ENCODE measurements at regions not wholly inside any gene's neighbourhood (a gene's known extent, or its start where the extent isn't known, plus 50 kb on each side); places are given as distances from the start of the nearest gene placed in this dataset.
"Not testable (repeated sequence)": the region's sequence is repeated elsewhere in the genome, so short reads cannot be mapped to it uniquely, and the experiment has no call there.

DNA sequence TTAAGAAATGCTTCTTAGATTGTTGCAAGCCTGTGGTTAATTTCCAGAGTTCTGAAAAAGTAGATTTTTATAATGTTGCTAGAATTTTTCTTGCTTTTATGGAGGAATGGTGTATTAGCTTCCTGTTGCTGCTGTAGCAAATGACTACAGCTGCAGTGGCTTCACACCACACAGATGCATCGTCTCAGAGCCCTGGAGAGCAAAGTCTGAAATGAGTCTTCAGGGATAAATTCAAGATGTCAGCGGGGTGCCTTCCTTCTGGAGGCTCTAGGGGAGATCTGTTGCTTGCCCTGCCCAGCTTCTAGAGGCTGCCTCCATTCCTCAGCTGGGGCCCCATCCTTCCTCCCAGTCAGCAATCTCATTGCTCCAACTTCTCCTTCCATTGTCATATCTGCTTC lies 187.8 kb downstream of the ZNF516 start:
- no peak for DNase-seq

DNA sequence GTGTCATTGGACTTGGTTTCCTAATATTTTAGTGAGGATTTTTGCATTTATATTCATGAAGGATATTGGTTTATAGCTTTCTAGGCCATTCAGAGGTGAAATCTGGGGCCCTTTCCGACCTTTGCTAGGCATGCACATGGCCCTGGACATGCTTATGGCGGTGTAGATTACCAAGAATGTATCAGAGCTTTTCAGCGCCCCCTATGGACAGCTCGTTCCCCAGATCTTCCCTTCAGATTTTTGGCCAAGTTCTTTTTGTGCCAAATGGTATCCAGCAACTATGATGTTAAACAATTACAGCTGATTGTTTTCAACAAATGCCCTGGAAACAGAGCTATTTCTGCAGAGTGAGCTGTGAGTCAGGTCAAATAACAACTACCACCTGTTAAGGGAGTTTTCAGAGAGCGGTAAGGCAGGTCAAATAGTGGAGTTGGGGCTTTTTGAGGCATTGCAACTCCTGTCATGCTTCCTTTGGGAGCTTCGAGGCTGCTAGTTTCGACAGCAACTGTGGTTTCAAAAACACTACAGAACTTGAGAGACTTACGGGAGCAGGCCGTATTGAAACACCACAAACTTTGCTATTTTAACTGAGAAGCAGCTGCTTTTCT lies 188.3 kb downstream of the ZNF516 start:
- DNase-seq: no peak

DNA sequence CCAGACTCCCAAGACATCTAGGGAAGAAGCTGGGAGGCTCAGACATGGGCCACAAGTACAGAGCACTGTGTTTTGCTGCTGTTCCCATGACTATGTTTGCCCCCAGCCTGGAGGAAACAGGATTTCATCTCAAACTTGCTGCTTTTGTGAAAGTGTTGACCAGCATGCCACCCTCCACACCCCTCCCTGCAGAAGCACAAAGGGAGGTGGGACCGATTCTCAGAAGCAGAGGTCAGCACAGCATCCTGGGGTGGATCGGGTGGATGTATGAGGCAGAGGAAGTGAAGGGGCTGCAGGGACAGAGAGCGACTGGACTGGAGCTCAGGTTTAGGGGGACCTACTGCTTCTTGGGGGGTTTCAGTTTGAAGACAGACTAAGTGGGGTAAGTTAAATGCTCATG lies 209.2 kb downstream of the ZNF516 start:
- no peak for DNase-seq

DNA sequence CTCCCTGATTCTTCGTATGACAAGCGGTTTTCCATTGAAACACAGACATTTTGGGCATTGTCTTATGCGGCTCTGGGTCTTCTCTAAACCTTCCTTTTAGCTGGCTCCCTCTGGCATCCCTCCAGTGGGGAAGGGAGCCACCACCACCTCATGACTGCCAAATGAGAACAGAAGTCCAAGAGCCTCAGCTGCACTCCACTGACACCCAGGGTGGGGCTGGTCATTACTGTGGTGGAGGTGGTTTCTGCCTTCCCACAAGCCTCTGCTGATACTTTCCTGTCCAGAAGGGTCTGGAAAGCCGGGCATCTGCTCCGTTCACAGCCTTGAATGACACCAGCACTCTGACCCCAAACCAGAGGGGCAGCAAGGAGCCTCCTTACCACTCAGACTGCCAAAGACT lies 213.5 kb downstream of the ZNF516 start:
- DNase-seq: no peak

DNA sequence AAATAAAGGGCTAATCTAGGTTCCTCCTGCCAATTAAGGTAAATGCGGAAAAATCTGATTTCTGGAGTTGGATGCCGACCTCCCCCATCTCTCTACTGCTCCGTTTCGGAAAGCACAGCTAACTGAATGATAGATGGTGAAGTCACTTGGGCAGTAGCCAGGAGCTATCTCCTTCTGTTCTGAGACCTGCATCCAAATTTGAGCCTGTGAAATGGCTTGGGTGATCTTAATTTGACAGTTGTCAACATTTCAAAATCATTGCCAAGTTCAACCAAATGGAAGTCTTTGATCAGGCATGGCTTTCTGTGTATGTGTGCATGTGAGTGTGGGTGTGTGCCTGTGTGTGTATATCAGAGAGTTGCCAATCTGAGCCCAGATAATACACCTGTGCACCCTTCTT lies 217.2 kb downstream of the ZNF516 start:
- no peak for DNase-seq

DNA sequence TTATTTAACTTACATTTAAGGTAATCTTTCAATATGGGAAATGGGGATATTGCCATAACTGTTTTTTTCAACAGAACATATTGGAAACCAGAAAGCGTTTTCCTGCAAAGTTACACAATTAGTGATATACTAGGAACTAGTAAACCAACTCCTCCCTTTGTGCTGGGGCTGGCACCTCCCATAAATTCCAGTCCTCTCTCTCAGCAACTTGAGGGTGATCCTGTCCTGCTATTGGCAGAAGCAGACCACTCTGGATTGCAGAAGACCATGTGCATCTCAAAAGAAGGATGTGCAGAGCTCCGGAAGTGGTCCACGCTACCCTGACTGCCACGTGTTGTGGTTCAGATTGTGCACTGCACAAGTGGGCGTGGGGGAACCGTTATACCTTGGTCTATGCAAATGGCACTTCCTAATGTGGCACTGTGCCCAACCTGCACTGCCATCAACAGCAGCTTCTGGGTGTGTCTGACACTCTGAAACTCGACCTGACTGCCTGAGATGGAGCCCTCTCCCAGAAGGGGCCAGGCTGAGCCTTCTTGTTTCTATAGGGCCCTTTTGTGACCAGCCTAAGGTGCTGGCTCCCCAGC lies 219.2 kb downstream of the ZNF516 start:
- peak; percentile 61 for DNase-seq

DNA sequence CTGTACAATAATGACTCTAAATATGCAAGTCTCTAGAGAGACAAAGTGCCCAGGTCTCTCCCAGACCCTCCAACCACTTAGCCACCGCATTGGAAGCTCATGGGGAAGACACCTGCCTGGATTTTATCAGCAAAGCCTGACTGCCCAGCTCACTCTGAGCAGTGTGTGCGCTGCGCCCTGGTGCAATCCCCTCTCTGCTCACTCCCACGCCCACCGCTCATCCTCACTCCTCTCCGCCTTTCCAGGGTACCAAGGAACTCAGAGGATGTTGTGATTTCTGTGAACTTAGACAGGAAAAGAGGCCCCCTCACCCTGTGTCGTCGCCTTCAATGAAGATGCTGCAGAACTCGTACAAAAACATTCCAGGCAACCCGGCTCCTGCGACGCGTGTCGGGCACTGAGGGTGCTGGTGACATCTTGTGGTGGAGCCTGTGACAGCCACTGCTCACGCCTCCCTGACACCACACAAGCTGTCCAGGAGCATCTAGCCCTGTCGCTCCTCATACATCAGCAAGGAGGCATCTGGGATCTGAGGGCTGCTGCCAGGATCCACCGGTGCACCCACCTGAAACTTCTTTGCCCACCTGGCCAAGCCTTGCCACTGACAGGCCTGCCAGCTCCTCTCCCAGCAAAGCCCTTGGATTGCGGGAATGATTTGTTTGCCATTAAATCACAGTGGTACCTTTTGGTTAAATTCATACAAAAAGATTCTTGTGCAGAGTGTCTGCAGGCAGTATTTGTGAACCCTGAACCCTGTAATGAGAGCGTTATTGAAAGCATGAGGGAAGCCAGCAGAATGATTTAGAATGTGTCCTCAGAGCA lies 220.4 kb downstream of the ZNF516 start:
- no peak for DNase-seq

DNA sequence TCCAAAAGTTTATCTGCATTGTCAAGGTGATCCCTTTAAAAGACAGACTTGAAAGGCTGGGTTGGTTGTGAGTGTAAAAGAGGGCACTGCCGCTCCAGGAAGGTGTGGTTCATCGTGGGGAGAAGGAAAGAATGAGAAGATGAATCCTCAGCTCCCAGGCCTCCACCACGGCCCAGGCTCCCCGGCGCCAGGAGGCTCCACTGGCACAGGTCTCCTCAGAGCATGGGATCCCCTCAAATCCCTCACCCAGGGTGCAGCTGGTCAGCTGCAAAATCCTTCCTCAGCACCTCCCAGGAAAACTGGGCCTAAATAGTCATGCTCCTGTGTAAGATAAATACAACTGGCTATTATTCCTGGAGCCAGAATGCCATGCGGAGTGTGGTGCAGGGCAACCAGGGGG lies 221.1 kb downstream of the ZNF516 start:
- no peak for DNase-seq

DNA sequence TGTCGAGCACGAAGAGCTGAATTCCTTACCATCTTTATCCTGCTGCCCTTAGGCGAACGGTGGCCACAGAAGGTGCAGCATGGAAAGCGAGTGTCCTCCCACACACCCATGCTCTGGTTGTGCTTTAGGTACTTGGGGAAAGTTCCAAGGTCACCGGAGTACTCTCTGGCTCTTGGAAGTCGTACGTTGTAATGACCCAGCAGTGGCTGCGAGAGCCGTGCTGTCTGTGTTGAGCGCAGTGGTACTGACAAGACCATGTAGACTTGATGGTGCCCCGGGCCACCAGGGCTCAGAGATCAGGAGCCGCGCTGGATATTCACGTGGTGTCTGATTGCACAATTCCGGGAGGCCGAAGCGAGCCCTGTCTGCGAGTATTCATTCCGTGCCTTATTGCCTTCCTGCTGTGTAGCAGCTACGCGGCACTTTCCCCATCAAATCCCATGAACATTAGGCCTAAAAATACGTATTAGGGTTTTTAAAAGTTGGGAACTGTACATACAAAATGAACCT lies 222.0 kb downstream of the ZNF516 start:
- no peak for DNase-seq

DNA sequence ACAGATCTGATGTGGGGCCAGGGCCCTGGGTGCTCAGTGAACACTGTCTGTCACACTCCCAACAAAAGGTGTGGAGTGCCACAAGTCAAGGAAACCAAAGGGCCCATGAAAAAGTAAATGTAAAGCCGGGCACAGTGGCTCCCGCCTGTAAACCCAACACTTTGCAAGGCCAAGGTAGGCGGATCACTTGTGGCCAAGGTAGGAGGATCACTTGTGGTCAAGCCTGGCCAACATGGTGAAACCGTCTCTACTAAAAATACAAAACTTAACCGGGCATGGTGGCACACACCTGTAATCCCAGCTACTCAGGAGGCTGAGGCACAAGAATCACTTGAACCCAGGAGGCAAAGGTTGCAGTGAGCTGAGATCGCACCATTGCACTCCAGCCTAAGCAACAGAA lies 227.6 kb downstream of the ZNF516 start:
- DNase-seq: not testable (repeated sequence)

DNA sequence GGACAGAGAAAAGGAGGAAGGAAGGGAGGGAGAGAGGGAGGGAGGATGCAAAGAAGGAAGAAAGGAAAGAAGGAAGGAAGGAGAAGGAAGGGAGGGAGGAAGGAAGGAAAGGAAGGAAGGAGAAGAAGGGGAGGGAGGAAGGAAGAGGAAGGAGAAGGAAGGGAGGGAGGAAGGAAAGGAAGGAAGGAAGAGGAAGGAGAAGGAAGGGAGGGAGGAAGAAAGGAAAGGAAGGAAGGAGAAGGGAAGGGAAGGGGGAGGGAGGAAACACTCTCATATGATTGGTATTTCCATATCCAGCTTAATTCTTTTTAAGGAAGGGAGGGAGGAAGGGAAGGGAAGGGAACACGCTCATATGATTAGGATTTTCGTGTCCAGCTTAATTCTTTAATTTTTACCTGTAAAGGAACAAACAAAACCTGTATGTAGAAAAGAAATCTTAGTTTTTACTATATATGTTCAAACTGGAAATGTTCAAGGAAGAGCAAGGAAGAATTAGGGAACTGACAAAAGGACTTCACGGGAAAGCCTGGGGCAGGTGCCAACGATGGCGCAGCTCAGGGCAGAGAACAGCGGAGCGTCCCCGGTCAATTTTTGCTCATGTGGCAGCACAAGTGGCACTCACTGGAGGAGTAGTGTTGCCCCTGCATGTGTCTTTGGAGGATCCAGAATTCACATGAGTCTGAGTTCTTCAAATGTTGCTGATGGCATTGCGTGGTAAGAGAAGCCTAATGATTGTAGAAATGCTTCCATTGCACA lies 228.6 kb downstream of the ZNF516 start:
- no peak for DNase-seq

DNA sequence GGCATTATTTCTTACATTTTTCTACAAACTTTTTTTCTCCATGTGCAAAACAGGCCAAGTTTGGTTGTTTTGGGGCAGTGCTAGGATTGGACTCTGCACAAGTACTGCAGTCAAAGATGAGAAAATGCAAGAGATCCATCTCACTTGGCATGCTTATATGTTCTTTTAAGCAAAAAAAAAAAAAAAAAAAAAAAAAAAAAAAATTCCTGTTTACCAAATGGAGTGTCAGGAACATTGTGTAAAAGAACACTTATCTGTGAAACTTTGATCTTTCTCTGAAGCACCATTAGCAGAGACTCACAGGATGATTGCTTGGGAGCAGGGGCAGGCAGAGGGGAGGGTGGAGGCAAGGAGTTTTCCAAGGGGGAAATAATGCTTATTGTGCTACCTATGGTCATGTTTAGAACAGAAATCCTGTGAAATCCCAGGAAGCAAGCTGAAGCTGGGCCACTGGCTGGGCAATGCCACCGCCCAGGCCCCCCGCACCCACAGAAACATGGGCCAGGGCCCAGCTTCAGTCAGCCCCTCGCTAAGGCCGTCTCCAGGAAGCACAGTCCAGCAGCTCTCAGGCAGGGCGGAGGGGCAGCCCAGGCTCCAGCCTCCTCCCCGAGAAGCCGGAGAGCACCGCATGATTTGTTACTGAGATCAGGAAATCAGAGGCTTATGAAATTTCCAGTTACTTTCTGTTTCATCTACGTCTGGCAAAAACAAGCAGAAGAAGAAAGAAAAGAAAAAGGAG lies 229.4 kb downstream of the ZNF516 start:
- DNase-seq: no peak

DNA sequence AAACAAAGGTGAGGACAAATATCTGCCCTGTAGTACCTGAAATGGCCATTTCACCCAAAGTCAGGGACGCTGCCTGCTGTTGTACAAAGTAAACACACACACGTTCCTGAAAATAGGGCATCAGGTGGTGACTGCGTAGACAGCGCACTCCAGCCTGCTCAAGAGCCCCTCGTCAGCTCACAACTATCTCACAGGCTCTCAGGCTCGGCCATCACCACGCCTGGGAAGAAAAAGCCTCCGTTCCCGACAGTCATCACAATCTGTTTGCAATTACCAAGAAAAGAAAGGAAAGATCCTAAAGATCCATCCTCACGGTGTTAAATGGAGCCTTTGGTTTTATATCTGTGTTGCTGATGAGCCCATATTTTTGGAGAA lies 230.2 kb downstream of the ZNF516 start:
- DNase-seq: no peak

DNA sequence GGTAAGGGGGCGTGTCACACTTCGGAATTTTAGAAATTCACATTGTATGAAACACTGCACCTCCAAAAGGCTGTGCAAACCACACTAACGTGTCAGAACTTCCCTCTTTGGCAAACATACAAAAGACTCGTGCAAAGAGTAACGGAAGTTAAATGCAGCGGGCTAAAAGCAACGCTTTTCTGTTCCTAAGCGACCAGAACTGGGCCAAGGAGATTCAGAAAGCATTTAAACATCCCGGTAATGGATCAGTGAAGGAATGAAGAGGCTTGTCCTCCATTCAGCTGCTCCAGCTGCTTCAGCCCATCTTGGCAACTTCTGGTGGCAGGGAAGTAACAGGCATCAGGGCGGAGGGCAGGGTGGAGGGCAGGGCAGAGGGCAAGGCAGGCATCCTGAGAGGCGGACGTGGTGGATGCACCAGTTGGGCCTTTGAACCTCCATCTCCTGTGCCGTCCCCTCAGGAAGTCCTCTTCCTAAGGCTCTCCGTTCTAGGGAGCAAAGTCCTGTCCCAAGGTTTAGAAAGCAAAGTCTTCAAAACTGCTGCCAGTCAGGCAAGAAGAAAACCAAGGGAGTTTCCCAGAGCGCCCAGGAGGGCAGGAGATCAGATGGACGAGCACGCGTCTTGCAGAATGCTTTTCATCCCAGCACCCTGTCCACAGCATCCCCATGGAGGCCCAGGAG lies 230.7 kb downstream of the ZNF516 start:
- DNase-seq: no peak

DNA sequence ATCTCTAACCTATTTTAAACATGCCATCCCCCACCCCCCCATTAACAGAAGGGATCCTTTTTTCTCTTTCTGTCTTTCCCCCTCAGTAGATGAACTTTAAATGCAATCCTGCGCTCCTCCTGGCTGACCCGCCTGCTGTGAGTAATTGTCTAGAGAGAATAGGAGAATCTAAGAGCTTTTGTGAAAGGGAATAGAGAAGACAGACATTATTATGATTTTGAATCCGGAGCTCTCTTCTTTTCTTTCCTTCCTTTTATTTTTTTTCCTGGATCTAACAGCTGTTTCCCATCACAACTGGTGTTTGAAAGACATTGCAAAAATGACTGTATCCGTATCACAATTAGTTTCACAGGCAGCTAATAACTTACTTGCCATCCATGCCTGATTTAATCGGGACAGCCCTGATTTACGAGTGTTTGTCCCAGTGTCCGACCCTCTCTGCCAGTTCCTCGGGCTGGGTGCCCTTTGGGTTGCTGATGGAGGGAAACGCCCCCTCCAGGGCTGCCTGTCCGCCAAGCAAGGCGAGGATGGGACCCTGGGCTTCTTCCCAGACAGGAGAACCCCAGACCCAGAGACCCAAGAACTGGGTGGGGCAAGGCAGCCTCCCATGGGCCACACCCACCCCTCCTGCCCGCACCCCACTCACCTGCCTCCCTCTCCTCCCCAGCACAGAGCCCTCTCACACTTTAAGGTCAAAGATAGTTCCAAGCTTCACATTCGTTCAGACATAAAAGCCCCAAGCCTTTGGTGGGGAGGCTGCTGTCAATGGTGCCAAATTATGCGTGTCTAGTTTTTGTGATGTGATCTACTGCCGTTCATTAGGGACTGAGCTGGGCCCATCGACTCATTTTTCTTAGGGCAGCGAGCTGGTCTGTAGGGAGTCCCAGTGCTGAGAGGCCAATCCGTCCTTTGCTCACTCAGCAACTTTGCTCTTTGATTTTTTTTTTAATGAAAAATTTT lies 231.7 kb downstream of the ZNF516 start:
- DNase-seq: no peak

DNA sequence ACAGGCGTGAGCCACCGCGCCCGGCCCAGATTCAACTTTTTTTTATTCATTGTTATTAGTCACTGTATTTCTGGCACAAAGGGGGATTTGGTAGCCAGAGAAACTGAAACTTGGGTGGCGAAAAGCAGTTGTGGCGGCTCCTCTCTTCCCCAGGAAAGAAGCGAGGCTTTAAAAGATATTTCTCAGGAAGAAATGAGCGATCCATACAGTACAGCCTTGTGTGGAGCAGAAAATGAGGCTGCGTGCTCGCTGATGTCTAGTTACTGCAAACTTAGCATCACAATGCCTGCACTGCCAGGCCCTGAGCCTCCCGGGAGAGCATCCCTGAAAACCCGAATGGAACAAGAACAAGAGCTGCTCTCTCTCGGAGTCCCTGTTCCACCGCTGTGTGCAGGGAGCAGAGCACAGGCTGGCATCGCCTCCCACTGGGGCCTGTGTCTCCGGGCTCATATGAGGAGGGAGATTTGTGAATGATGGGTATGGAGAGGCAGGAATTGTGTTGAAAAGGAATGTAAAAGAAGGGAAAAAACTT lies 234.0 kb downstream of the ZNF516 start:
- DNase-seq: no peak

DNA sequence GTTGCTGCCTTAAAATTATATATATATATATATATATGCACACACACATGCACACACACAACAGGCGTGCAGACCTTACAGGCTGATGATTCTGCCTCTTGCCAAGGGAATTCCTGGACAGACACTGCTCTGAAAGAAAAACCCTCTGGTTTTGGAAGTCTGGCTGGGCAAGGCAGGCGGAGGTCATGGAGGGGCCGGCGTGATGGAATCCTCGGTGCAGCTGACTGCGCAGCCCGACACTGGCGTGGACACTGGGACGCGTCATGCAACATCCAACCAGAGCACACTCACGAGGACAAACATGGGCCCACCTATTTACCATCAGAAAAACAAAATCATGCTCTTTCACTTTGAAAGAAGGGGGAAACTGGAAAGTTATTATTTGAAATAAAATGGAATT lies 235.3 kb downstream of the ZNF516 start:
- DNase-seq: no peak

DNA sequence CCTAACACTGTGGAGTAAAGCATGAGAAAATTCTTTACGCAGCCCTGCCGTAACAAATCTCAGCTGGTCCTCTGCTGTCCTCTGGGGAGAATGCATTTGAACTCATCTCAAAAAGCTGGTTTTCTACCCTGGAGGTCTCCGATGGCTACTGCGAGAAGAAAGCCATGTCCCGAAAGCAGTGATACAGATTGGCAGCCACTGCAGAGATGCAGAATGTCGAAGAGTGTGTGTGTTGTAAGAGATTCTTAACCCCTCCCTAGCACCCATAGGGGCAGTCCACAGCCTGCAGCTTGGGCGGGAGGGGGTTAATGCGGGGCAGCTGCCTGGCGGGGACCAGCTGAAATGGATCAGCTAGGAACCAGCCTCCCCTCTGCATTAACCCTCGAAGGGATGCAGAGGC lies 235.9 kb downstream of the ZNF516 start:
- no peak for DNase-seq

DNA sequence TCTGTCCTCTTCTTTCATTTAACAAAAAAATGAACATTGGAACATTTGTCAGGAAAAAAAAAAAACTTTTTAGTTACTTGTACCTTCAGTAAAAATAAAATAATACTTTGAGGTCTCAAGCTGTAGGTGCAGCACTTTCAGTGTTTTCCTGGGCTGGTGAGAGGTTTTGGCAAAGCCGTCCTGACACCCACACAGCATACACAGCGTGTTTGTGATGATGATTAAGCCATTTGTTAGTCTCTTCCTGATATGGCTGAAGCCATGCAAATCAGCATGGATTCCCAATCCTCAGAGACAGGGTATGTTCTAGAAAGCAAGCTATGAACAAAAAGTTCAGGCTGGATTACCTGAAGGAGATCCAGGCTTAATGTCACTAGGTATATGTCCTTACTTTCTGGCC lies 236.8 kb downstream of the ZNF516 start:
- DNase-seq: no peak

DNA sequence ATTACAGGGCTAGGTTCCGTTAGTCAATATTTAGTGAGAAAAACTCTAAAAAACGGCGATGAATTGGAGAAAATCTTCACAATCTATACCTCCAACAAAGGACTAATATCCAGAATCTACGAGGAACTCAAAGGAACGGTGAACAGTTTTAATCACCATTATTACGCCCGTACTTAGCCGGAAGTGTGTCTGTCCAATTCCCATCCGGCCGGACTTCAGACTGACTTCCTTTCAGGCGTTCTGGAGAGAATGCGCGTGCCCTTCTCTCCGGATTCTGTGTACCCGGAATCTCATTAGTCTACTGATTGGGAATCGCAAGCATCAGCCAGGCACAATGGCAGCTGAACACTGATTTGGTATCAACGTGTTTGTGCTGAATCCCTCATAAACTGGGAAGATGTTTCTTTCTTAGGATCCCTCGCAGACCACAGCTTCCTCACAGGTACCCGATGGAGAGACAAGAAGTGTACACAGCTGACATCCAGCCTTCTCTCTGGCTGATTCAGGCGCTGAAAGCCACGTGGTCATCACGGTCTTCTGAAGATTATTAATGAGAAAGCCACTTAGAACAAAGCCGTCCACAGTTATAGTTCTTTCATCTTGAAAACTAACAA lies 239.9 kb downstream of the ZNF516 start:
- no peak for DNase-seq
